Peyer's patch (tissue), 4 donors: ENCODE measurements at regions not wholly inside any gene's neighbourhood (a gene's known extent, or its start where the extent isn't known, plus 50 kb on each side); places are given as distances from the start of the nearest gene placed in this dataset.

ENCODE experiments used
- POLR2A ChIP-seq, 2 donors: fragments of 450-650 bp; IDR thresholded peaks; one replicate each; pipeline ENCODE4 v1.5.1; 2017; ENCODE audit warnings: antibody characterized with exemption in 2 of 2, mild to moderate bottlenecking in 2 of 2, moderate library complexity in 2 of 2
- TF ChIP-seq, protein P1 (sequence below), 6 experiments: fragments of 450-650 bp in 4 of 6; fragments of 200-600 bp in 2 of 6; sonication (generic) in 1 of 6; IDR thresholded peaks; one replicate each; pipeline ENCODE4 v1.5.1; 2017 to 2019; ENCODE audit warnings: antibody characterized with exemption in 6 of 6, mild to moderate bottlenecking in 3 of 6, moderate library complexity in 1 of 6

DNA sequence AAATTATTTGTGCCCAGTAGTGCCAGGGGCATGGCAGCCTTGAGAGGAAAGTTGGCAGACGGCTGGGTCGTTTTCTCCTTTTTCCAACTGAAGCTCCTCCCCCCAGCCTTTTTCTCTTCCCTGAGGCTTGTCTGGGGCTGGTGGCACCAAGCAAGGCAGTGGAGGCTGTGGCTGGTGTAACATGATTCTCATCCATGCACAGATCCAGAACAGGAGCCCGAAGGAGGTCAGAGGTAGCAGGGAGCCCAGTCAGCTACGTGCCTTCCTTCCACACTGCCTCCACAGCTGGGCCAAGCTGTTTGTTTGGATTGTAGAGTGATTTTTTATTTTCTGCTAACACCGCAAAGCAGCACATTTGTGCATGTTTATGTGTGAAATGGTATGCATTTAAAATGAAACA is 170.3 kb upstream of the MGAT5 start:
- no peak for TF ChIP-seq POLR2A (IDR thresholded peaks at IDR 0.05)
- TF ChIP-seq, protein P1, sequence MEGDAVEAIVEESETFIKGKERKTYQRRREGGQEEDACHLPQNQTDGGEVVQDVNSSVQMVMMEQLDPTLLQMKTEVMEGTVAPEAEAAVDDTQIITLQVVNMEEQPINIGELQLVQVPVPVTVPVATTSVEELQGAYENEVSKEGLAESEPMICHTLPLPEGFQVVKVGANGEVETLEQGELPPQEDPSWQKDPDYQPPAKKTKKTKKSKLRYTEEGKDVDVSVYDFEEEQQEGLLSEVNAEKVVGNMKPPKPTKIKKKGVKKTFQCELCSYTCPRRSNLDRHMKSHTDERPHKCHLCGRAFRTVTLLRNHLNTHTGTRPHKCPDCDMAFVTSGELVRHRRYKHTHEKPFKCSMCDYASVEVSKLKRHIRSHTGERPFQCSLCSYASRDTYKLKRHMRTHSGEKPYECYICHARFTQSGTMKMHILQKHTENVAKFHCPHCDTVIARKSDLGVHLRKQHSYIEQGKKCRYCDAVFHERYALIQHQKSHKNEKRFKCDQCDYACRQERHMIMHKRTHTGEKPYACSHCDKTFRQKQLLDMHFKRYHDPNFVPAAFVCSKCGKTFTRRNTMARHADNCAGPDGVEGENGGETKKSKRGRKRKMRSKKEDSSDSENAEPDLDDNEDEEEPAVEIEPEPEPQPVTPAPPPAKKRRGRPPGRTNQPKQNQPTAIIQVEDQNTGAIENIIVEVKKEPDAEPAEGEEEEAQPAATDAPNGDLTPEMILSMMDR (IDR thresholded peaks at IDR 0.05), result no peak
